Stomach (tissue), 4 donors: ENCODE measurements at regions not wholly inside any gene's neighbourhood (a gene's known extent, or its start where the extent isn't known, plus 50 kb on each side); places are given as distances from the start of the nearest gene placed in this dataset.

Experiments used
- CTCF ChIP-seq, 7 experiments: fragments of 450-650 bp in 4 of 7; fragments of 200-600 bp in 3 of 7; sonication (generic) in 3 of 7; IDR thresholded peaks; one replicate each; pipeline ENCODE4 v1.5.1; 2016 to 2019; ENCODE audit warnings: antibody characterized with exemption in 7 of 7, control low read depth in 2 of 7, mild to moderate bottlenecking in 1 of 7
- EP300 ChIP-seq: sonication (generic); formaldehyde crosslinking; IDR thresholded peaks from one replicate; pipeline ENCODE4 v1.6.1; 2017; ENCODE audit warnings: antibody characterized with exemption
- POLR2A ChIP-seq, 4 donors: fragments of 450-650 bp; IDR thresholded peaks; one replicate each; pipeline ENCODE4 v1.6.1; 2016; ENCODE audit warnings: antibody characterized with exemption in 4 of 4, control low read depth in 2 of 4, mild to moderate bottlenecking in 1 of 4, moderate library complexity in 1 of 4
- POLR2AphosphoS5 ChIP-seq, 3 donors: sonication (generic); formaldehyde crosslinking; IDR thresholded peaks; one replicate each; pipeline ENCODE4 v1.6.1; 2016; ENCODE audit warnings: antibody characterized with exemption in 3 of 3

GRCh38 chr17:15048933-15049794, 216.0 kb downstream of the PMP22 start:
- TF ChIP-seq POLR2AphosphoS5 (IDR thresholded peaks at IDR 0.05), result no peak
- no peak for TF ChIP-seq CTCF (IDR thresholded peaks at IDR 0.05)
- no peak for TF ChIP-seq POLR2A (IDR thresholded peaks at IDR 0.05)
- no peak for TF ChIP-seq EP300
